ENCODE measurements at regions not wholly inside any gene's neighbourhood (a gene's known extent, or its start where the extent isn't known, plus 50 kb on each side); places are given as distances from the start of the nearest gene placed in this dataset.

GRCh38 chr5:17831279-17831678, 197.0 kb downstream of the TAF11L14 start:
- no peak overlapping the region for H3K4me3 Mint-ChIP-seq (ENCODE audit: unreplicated experiment)
- H3K36me3 Mint-ChIP-seq (ENCODE audit: unreplicated experiment) = peaks cover 6% of the 10 kb centered on the region
- H3K27me3 Mint-ChIP-seq (ENCODE audit: unreplicated experiment) = no peaks in the 10 kb centered on the region
- no peak for TF ChIP-seq CTCF (IDR thresholded peaks at IDR 0.05; ENCODE audit: partially characterized antibody, unreplicated experiment)
- no peak for DNase-seq
- H3K4me1 Mint-ChIP-seq (ENCODE audit: low read depth, unreplicated experiment) = peaks cover 8% of the 10 kb centered on the region
- H3K27ac Mint-ChIP-seq (ENCODE audit: unreplicated experiment) = no peak overlapping the region
- H3K9me3 Mint-ChIP-seq (ENCODE audit: unreplicated experiment) = no peaks in the 10 kb centered on the region

- H3K4me1 Mint-ChIP-seq (ENCODE audit: low read depth, unreplicated experiment) = peaks cover 8% of the 10 kb centered on the region
- DNase-seq = no peak
- no peaks in the 10 kb centered on the region for H3K9me3 Mint-ChIP-seq (ENCODE audit: unreplicated experiment)
- no peaks in the 10 kb centered on the region for H3K27me3 Mint-ChIP-seq (ENCODE audit: unreplicated experiment)
- H3K27ac Mint-ChIP-seq (ENCODE audit: unreplicated experiment) = no peak overlapping the region
- H3K36me3 Mint-ChIP-seq (ENCODE audit: unreplicated experiment) = peaks cover 20% of the 10 kb centered on the region
- no peak overlapping the region for H3K4me3 Mint-ChIP-seq (ENCODE audit: unreplicated experiment)
- TF ChIP-seq CTCF (IDR thresholded peaks at IDR 0.05; ENCODE audit: partially characterized antibody, unreplicated experiment) = no peak
Observed at GRCh38 chr5:17832949-17833745, 198.9 kb downstream of the TAF11L14 start.

- TF ChIP-seq CTCF (IDR thresholded peaks at IDR 0.05; ENCODE audit: partially characterized antibody, unreplicated experiment) = no peak
- H3K27me3 Mint-ChIP-seq (ENCODE audit: unreplicated experiment) = no peaks in the 10 kb centered on the region
Observed at GRCh38 chr5:17837757-17838156, 203.5 kb downstream of the TAF11L14 start.

GRCh38 chr5:17838469-17838868, 204.2 kb downstream of the TAF11L14 start:
- no peak for DNase-seq

More at GRCh38 chr5:17837757-17838156, 203.5 kb downstream of the TAF11L14 start:
- Mint-ChIP-seq H3K4me1 (ENCODE audit: low read depth, unreplicated experiment) (no peaks in the 10 kb centered on the region), H3K4me3 (ENCODE audit: unreplicated experiment) (no peak overlapping the region), H3K9me3 (ENCODE audit: unreplicated experiment) (no peaks in the 10 kb centered on the region), H3K36me3 (ENCODE audit: unreplicated experiment) (peaks cover 34% of the 10 kb centered on the region), H3K27ac (ENCODE audit: unreplicated experiment) (no peak overlapping the region)
- DNase-seq = no peak

More at GRCh38 chr5:17838469-17838868, 204.2 kb downstream of the TAF11L14 start:
- Mint-ChIP-seq H3K27me3 (ENCODE audit: unreplicated experiment) (no peaks in the 10 kb centered on the region), H3K9me3 (ENCODE audit: unreplicated experiment) (no peaks in the 10 kb centered on the region), H3K36me3 (ENCODE audit: unreplicated experiment) (peaks cover 30% of the 10 kb centered on the region), H3K27ac (ENCODE audit: unreplicated experiment) (no peak overlapping the region), H3K4me1 (ENCODE audit: low read depth, unreplicated experiment) (no peaks in the 10 kb centered on the region), H3K4me3 (ENCODE audit: unreplicated experiment) (no peak overlapping the region)
- TF ChIP-seq CTCF (IDR thresholded peaks at IDR 0.05; ENCODE audit: partially characterized antibody, unreplicated experiment) = no peak

Data from glutamatergic neuron (in vitro differentiated cells).